ENCODE measurements at regions not wholly inside any gene's neighbourhood (a gene's known extent, or its start where the extent isn't known, plus 50 kb on each side); places are given as distances from the start of the nearest gene placed in this dataset.
A peak's percentile ranks its signal among the peaks of the same experiment; 100 is the strongest.

- TF ChIP-seq CTCF (optimal IDR thresholded peaks at IDR 0.05 in 1 of 3, IDR thresholded peaks at IDR 0.05 in 1 of 3, conservative IDR thresholded peaks at IDR 0.05 in 1 of 3; ENCODE audit: extremely low read depth in 1 of 3, insufficient read depth in 2 of 3, low read length in 3 of 3) (no peak), EZH2 (IDR thresholded peaks at IDR 0.05; ENCODE audit: low read length) (no peak)
- dilution Hi-C loops (cut with MboI; ENCODE audit: extremely low pct_ligation_motif_present, low sequenced_read_pairs), result no loop called here
- no peak for DNase-seq (ENCODE audit: low read depth, low spot score)
- Histone ChIP-seq H3K79me2 (ENCODE audit: control insufficient read depth, insufficient read depth, low read length) (no peaks in the 10 kb centered on the region), H3K9ac (ENCODE audit: control insufficient read depth, extremely low read depth, insufficient read depth, low read length) (no peak overlapping the region), H3K4me1 (ENCODE audit: control insufficient read depth, extremely low read depth, insufficient read depth, low read length) (peaks cover 15% of the 10 kb centered on the region), H3K9me1 (ENCODE audit: control insufficient read depth, extremely low read depth, insufficient read depth, low read length) (no peaks in the 10 kb centered on the region), H3K27ac (ENCODE audit: control insufficient read depth, insufficient read depth, low read length) (peak overlapping the region; percentile 26), H3K36me3 (ENCODE audit: control insufficient read depth in 2 of 2, extremely low read depth in 1 of 2, insufficient read depth in 2 of 2, low read length in 2 of 2) (no peaks in the 10 kb centered on the region), H3K4me3 (ENCODE audit: control insufficient read depth in 2 of 3, extremely low read depth in 1 of 3, insufficient read depth in 2 of 3, low read depth in 1 of 3, low read length in 3 of 3) (no peak overlapping the region), H4K20me1 (ENCODE audit: control insufficient read depth, extremely low read depth, insufficient read depth, low read length) (no peaks in the 10 kb centered on the region), H3K9me3 (ENCODE audit: control insufficient read depth, low read depth, low read length) (no peaks in the 10 kb centered on the region), H3K4me2 (ENCODE audit: control insufficient read depth, extremely low read depth, insufficient read depth, low read depth, low read length) (peak overlapping the region; percentile 37), H2AFZ (ENCODE audit: control insufficient read depth, low read length) (peak overlapping the region; percentile 19), H3K27me3 (ENCODE audit: control insufficient read depth, extremely low read depth, insufficient read depth, low read length) (no peaks in the 10 kb centered on the region)
- FAIRE-seq, result no peak
Measured at GRCh38 chr17:55576237-55576995, 65.2 kb upstream of the SMIM36 start.

DNA sequence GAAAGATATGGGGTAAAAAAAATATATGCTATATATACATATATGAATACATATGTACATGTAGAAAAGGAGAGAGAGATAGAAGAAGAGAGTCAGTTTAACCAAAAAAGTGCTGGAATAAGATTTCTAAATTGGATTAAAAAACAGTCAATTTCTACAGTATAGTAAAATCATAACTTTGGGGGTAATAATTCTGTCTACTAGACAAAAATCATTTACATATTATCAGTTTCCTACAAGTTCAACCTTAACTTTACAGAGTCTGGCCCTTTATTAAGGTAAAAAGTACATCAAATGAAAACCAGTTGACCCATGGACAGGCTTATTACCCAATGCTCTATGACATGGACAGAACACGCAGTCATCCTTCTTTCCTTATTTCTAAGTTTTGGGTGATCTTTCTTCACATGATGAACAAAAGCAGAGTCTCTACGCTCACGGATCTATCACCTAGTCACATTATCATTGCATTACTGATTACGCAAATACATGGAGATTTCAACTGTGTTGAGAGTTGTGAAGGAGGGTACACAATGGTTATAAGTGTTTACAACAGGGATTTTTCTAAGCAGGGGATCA lies 63.9 kb upstream of the SMIM36 start:
- FAIRE-seq (no peak), DNase-seq (ENCODE audit: low read depth, low spot score) (no peak)
- Histone ChIP-seq H2AFZ (ENCODE audit: control insufficient read depth, low read length) (no peak overlapping the region), H3K36me3 (ENCODE audit: control insufficient read depth in 2 of 2, extremely low read depth in 1 of 2, insufficient read depth in 2 of 2, low read length in 2 of 2) (no peaks in the 10 kb centered on the region), H3K79me2 (ENCODE audit: control insufficient read depth, insufficient read depth, low read length) (no peaks in the 10 kb centered on the region), H4K20me1 (ENCODE audit: control insufficient read depth, extremely low read depth, insufficient read depth, low read length) (no peaks in the 10 kb centered on the region), H3K9me3 (ENCODE audit: control insufficient read depth, low read depth, low read length) (no peaks in the 10 kb centered on the region), H3K27me3 (ENCODE audit: control insufficient read depth, extremely low read depth, insufficient read depth, low read length) (no peaks in the 10 kb centered on the region), H3K9ac (ENCODE audit: control insufficient read depth, extremely low read depth, insufficient read depth, low read length) (no peak overlapping the region), H3K27ac (ENCODE audit: control insufficient read depth, insufficient read depth, low read length) (no peak overlapping the region), H3K4me2 (ENCODE audit: control insufficient read depth, extremely low read depth, insufficient read depth, low read depth, low read length) (no peak overlapping the region), H3K4me3 (ENCODE audit: control insufficient read depth in 2 of 3, extremely low read depth in 1 of 3, insufficient read depth in 2 of 3, low read depth in 1 of 3, low read length in 3 of 3) (no peak overlapping the region), H3K4me1 (ENCODE audit: control insufficient read depth, extremely low read depth, insufficient read depth, low read length) (peaks cover 15% of the 10 kb centered on the region), H3K9me1 (ENCODE audit: control insufficient read depth, extremely low read depth, insufficient read depth, low read length) (no peaks in the 10 kb centered on the region)
- TF ChIP-seq CTCF (optimal IDR thresholded peaks at IDR 0.05 in 1 of 3, IDR thresholded peaks at IDR 0.05 in 1 of 3, conservative IDR thresholded peaks at IDR 0.05 in 1 of 3; ENCODE audit: extremely low read depth in 1 of 3, insufficient read depth in 2 of 3, low read length in 3 of 3), result no peak
- no peak for TF ChIP-seq EZH2 (IDR thresholded peaks at IDR 0.05; ENCODE audit: low read length)
- dilution Hi-C loops (cut with MboI; ENCODE audit: extremely low pct_ligation_motif_present, low sequenced_read_pairs), result no loop called here

Data from keratinocyte (primary cell).